ENCODE measurements at regions not wholly inside any gene's neighbourhood (a gene's known extent, or its start where the extent isn't known, plus 50 kb on each side); places are given as distances from the start of the nearest gene placed in this dataset.

- TF ChIP-seq, protein P1, sequence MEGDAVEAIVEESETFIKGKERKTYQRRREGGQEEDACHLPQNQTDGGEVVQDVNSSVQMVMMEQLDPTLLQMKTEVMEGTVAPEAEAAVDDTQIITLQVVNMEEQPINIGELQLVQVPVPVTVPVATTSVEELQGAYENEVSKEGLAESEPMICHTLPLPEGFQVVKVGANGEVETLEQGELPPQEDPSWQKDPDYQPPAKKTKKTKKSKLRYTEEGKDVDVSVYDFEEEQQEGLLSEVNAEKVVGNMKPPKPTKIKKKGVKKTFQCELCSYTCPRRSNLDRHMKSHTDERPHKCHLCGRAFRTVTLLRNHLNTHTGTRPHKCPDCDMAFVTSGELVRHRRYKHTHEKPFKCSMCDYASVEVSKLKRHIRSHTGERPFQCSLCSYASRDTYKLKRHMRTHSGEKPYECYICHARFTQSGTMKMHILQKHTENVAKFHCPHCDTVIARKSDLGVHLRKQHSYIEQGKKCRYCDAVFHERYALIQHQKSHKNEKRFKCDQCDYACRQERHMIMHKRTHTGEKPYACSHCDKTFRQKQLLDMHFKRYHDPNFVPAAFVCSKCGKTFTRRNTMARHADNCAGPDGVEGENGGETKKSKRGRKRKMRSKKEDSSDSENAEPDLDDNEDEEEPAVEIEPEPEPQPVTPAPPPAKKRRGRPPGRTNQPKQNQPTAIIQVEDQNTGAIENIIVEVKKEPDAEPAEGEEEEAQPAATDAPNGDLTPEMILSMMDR (IDR thresholded peaks at IDR 0.05; ENCODE audit: insufficient read depth, low read length), result no peak
- TF ChIP-seq GABPA (IDR thresholded peaks at IDR 0.05; ENCODE audit: low read depth) (no peak), POLR2AphosphoS5 (IDR thresholded peaks at IDR 0.05; ENCODE audit: low read depth) (no peak), SPI1 (IDR thresholded peaks at IDR 0.05; ENCODE audit: borderline replicate concordance, low read depth) (no peak)
- TF ChIP-seq, protein P2, sequence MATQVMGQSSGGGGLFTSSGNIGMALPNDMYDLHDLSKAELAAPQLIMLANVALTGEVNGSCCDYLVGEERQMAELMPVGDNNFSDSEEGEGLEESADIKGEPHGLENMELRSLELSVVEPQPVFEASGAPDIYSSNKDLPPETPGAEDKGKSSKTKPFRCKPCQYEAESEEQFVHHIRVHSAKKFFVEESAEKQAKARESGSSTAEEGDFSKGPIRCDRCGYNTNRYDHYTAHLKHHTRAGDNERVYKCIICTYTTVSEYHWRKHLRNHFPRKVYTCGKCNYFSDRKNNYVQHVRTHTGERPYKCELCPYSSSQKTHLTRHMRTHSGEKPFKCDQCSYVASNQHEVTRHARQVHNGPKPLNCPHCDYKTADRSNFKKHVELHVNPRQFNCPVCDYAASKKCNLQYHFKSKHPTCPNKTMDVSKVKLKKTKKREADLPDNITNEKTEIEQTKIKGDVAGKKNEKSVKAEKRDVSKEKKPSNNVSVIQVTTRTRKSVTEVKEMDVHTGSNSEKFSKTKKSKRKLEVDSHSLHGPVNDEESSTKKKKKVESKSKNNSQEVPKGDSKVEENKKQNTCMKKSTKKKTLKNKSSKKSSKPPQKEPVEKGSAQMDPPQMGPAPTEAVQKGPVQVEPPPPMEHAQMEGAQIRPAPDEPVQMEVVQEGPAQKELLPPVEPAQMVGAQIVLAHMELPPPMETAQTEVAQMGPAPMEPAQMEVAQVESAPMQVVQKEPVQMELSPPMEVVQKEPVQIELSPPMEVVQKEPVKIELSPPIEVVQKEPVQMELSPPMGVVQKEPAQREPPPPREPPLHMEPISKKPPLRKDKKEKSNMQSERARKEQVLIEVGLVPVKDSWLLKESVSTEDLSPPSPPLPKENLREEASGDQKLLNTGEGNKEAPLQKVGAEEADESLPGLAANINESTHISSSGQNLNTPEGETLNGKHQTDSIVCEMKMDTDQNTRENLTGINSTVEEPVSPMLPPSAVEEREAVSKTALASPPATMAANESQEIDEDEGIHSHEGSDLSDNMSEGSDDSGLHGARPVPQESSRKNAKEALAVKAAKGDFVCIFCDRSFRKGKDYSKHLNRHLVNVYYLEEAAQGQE (IDR thresholded peaks at IDR 0.05; ENCODE audit: insufficient replicate concordance, low read depth), result no peak
Observed at GRCh38 chr12:60197589-60197988, 601.8 kb downstream of the SLC16A7 start.
